Activated CD4-positive, alpha-beta T cell treated with anti-CD3 and anti-CD28 coated beads, Interleukin-2, amount 10 ng/mL, durations not matched to agents 7 days and 5 days (primary cell): ENCODE measurements at regions not wholly inside any gene's neighbourhood (a gene's known extent, or its start where the extent isn't known, plus 50 kb on each side); places are given as distances from the start of the nearest gene placed in this dataset.

ENCODE experiments used
- CTCF ChIA-PET: fragments of 350-600 bp; sonication (Branson Sonifier 250); formaldehyde crosslinking; loops from one replicate; lab custom pipeline; 2021; ENCODE audit warnings: antibody characterized with exemption; lab: Charles Lee
- POLR2A ChIA-PET: fragments of 350-600 bp; sonication (Branson Sonifier 250); formaldehyde crosslinking; loops from one replicate; lab custom pipeline; 2021; ENCODE audit warnings: antibody characterized with exemption; lab: Charles Lee
- DNase-seq: peaks from one replicate; pipeline ENCODE4 v3.0.0-alpha.2; 2020
- H3K27ac Mint-ChIP-seq: one replicate; pipeline ENCODE4 v1.8.0; 2021; ENCODE audit warnings: mild to moderate bottlenecking, moderate library complexity, mixed read lengths
- H3K27me3 Mint-ChIP-seq: one replicate; pipeline ENCODE4 v1.8.0; 2021; ENCODE audit warnings: mixed read lengths
- H3K36me3 Mint-ChIP-seq: one replicate; pipeline ENCODE4 v1.8.0; 2021; ENCODE audit warnings: low read depth, mixed read lengths
- H3K4me1 Mint-ChIP-seq: one replicate; pipeline ENCODE4 v1.8.0; 2021; ENCODE audit warnings: mixed read lengths
- H3K4me3 Mint-ChIP-seq: one replicate; pipeline ENCODE4 v1.8.0; 2021; ENCODE audit warnings: mild to moderate bottlenecking, moderate library complexity, mixed read lengths
- H3K9me3 Mint-ChIP-seq: one replicate; pipeline ENCODE4 v1.8.0; 2021; ENCODE audit warnings: mixed read lengths

GRCh38 chr21:28822486-28823335 lies 170.0 kb downstream of the LTN1 start:
- H3K27me3 Mint-ChIP-seq = no peaks in the 10 kb centered on the region
- H3K36me3 Mint-ChIP-seq = peaks cover 36% of the 10 kb centered on the region
- CTCF ChIA-PET = interaction anchor here (0.7 to 0.9 kb wide), 2 partner anchors 10 to 41 kb away, joined by 3 read pairs; no protein-coding TSS in a partner anchor
- no peak overlapping the region for H3K27ac Mint-ChIP-seq
- no peak overlapping the region for H3K4me3 Mint-ChIP-seq
- H3K4me1 Mint-ChIP-seq = peaks cover 8% of the 10 kb centered on the region
- no peak for DNase-seq
- H3K9me3 Mint-ChIP-seq = no peaks in the 10 kb centered on the region
- POLR2A ChIA-PET = interaction anchor here (0.6 kb wide), 1 partner anchor 12 kb away, joined by 5 read pairs; no protein-coding TSS in a partner anchor

GRCh38 chr21:28822123-28822399 lies 170.6 kb downstream of the LTN1 start:
- peaks cover 2% of the 10 kb centered on the region for H3K4me1 Mint-ChIP-seq
- no peak overlapping the region for H3K4me3 Mint-ChIP-seq
- H3K9me3 Mint-ChIP-seq = no peaks in the 10 kb centered on the region
- peaks cover 41% of the 10 kb centered on the region for H3K36me3 Mint-ChIP-seq
- H3K27me3 Mint-ChIP-seq = no peaks in the 10 kb centered on the region
- DNase-seq = no peak
- ChIA-PET POLR2A (no interaction called here), CTCF (interaction anchor here (0.9 kb wide), 1 partner anchor 41 kb away, joined by 3 read pairs; no protein-coding TSS in a partner anchor)
- no peak overlapping the region for H3K27ac Mint-ChIP-seq

- H3K4me3 Mint-ChIP-seq = no peak overlapping the region
- POLR2A ChIA-PET = no interaction called here
- peaks cover 2% of the 10 kb centered on the region for H3K4me1 Mint-ChIP-seq
- no peaks in the 10 kb centered on the region for H3K9me3 Mint-ChIP-seq
- H3K36me3 Mint-ChIP-seq = peaks cover 44% of the 10 kb centered on the region
- no peak overlapping the region for H3K27ac Mint-ChIP-seq
- CTCF ChIA-PET = no interaction called here
- DNase-seq = no peak
- H3K27me3 Mint-ChIP-seq = no peaks in the 10 kb centered on the region
These were observed 171.2 kb downstream of the LTN1 start for GRCh38 chr21:28821276-28822122.

GRCh38 chr21:28818663-28819278 lies 173.9 kb downstream of the LTN1 start:
- ChIA-PET POLR2A (no interaction called here), CTCF (no interaction called here)
- no peaks in the 10 kb centered on the region for H3K4me1 Mint-ChIP-seq
- no peak overlapping the region for H3K4me3 Mint-ChIP-seq
- no peak for DNase-seq
- H3K27me3 Mint-ChIP-seq = no peaks in the 10 kb centered on the region
- H3K9me3 Mint-ChIP-seq = peaks cover 2% of the 10 kb centered on the region
- H3K27ac Mint-ChIP-seq = no peak overlapping the region
- H3K36me3 Mint-ChIP-seq = peaks cover 53% of the 10 kb centered on the region

- POLR2A ChIA-PET = no interaction called here
These were observed 174.8 kb downstream of the LTN1 start for GRCh38 chr21:28817871-28818270.

GRCh38 chr21:28811860-28812259 lies 180.8 kb downstream of the LTN1 start:
- no peaks in the 10 kb centered on the region for H3K4me1 Mint-ChIP-seq
- peaks cover 8% of the 10 kb centered on the region for H3K9me3 Mint-ChIP-seq
- no peaks in the 10 kb centered on the region for H3K27me3 Mint-ChIP-seq
- H3K4me3 Mint-ChIP-seq = no peak overlapping the region
- ChIA-PET CTCF (interaction anchor here (0.6 to 1.2 kb wide), 2 partner anchors 66 to 207 kb away, joined by 3 to 6 read pairs; no protein-coding TSS in a partner anchor), POLR2A (no interaction called here)
- H3K27ac Mint-ChIP-seq = no peak overlapping the region
- DNase-seq = no peak
- H3K36me3 Mint-ChIP-seq = peaks cover 48% of the 10 kb centered on the region

More at GRCh38 chr21:28817871-28818270, 174.8 kb downstream of the LTN1 start:
- Mint-ChIP-seq H3K9me3 (peaks cover 2% of the 10 kb centered on the region), H3K4me1 (no peaks in the 10 kb centered on the region), H3K36me3 (peaks cover 60% of the 10 kb centered on the region), H3K4me3 (no peak overlapping the region), H3K27me3 (no peaks in the 10 kb centered on the region), H3K27ac (no peak overlapping the region)
- DNase-seq = no peak
- CTCF ChIA-PET = no interaction called here

- ChIA-PET POLR2A (no interaction called here), CTCF (no interaction called here)
- DNase-seq = no peak
- no peak overlapping the region for H3K27ac Mint-ChIP-seq
- peaks cover 8% of the 10 kb centered on the region for H3K9me3 Mint-ChIP-seq
- H3K4me1 Mint-ChIP-seq = no peaks in the 10 kb centered on the region
- H3K27me3 Mint-ChIP-seq = no peaks in the 10 kb centered on the region
- no peak overlapping the region for H3K4me3 Mint-ChIP-seq
- H3K36me3 Mint-ChIP-seq = peaks cover 45% of the 10 kb centered on the region
These were observed 181.7 kb downstream of the LTN1 start for GRCh38 chr21:28810826-28811524.

GRCh38 chr21:28805885-28806284 lies 186.8 kb downstream of the LTN1 start:
- POLR2A ChIA-PET = no interaction called here
- CTCF ChIA-PET = no interaction called here
- DNase-seq = no peak
- peaks cover 6% of the 10 kb centered on the region for H3K9me3 Mint-ChIP-seq
- no peaks in the 10 kb centered on the region for H3K4me1 Mint-ChIP-seq
- no peak overlapping the region for H3K27ac Mint-ChIP-seq
- no peaks in the 10 kb centered on the region for H3K27me3 Mint-ChIP-seq
- H3K4me3 Mint-ChIP-seq = no peak overlapping the region
- H3K36me3 Mint-ChIP-seq = peaks cover 28% of the 10 kb centered on the region

GRCh38 chr21:28804089-28804670 lies 188.5 kb downstream of the LTN1 start:
- Mint-ChIP-seq H3K4me1 (no peaks in the 10 kb centered on the region), H3K27ac (no peak overlapping the region), H3K9me3 (peaks cover 6% of the 10 kb centered on the region), H3K4me3 (no peak overlapping the region), H3K36me3 (peaks cover 32% of the 10 kb centered on the region), H3K27me3 (no peaks in the 10 kb centered on the region)
- POLR2A ChIA-PET = no interaction called here
- DNase-seq = no peak
- CTCF ChIA-PET = no interaction called here

- CTCF ChIA-PET = interaction anchor here (1.1 kb wide), 1 partner anchor 78 kb away, joined by 3 read pairs; no protein-coding TSS in a partner anchor
- Mint-ChIP-seq H3K27ac (no peak overlapping the region), H3K9me3 (peaks cover 4% of the 10 kb centered on the region), H3K27me3 (no peaks in the 10 kb centered on the region), H3K4me3 (no peak overlapping the region), H3K36me3 (peaks cover 36% of the 10 kb centered on the region), H3K4me1 (no peaks in the 10 kb centered on the region)
- POLR2A ChIA-PET = interaction anchor here (0.6 kb wide), 1 partner anchor 33 kb away, joined by 3 read pairs; no protein-coding TSS in a partner anchor
- DNase-seq = no peak
These were observed 190.8 kb downstream of the LTN1 start for GRCh38 chr21:28801906-28802305.

GRCh38 chr21:28799926-28800325 lies 192.8 kb downstream of the LTN1 start:
- peaks cover 28% of the 10 kb centered on the region for H3K36me3 Mint-ChIP-seq
- POLR2A ChIA-PET = no interaction called here
- H3K4me1 Mint-ChIP-seq = no peaks in the 10 kb centered on the region
- H3K27me3 Mint-ChIP-seq = no peaks in the 10 kb centered on the region
- DNase-seq = no peak
- H3K27ac Mint-ChIP-seq = no peak overlapping the region
- H3K4me3 Mint-ChIP-seq = no peak overlapping the region
- CTCF ChIA-PET = interaction anchor here (0.9 to 1.3 kb wide), 2 partner anchors 19 to 54 kb away, joined by 3 to 4 read pairs; no protein-coding TSS in a partner anchor
- H3K9me3 Mint-ChIP-seq = peaks cover 4% of the 10 kb centered on the region

- H3K9me3 Mint-ChIP-seq = peaks cover 4% of the 10 kb centered on the region
- peak overlapping the region; percentile 31 for H3K27ac Mint-ChIP-seq
- no peaks in the 10 kb centered on the region for H3K27me3 Mint-ChIP-seq
- H3K4me3 Mint-ChIP-seq = no peak overlapping the region
- no peaks in the 10 kb centered on the region for H3K4me1 Mint-ChIP-seq
- POLR2A ChIA-PET = no interaction called here
- H3K36me3 Mint-ChIP-seq = peaks cover 27% of the 10 kb centered on the region
- CTCF ChIA-PET = interaction anchor here (0.5 kb wide), 1 partner anchor 52 kb away, joined by 3 read pairs; no protein-coding TSS in a partner anchor
- no peak for DNase-seq
These were observed 193.9 kb downstream of the LTN1 start for GRCh38 chr21:28798798-28799197.
